HCT116 (cell line): ENCODE measurements at regions not wholly inside any gene's neighbourhood (a gene's known extent, or its start where the extent isn't known, plus 50 kb on each side); places are given as distances from the start of the nearest gene placed in this dataset.

Source experiments
- ATAC-seq: fragments of 200-7000 bp; cut with Tn5 transposase; 2 replicates; pipeline ENCODE4 v1.9.1; 2020; ENCODE audit warnings: mild to moderate bottlenecking, moderate library complexity
- BruUV-seq: library from RNA; stranded (reverse); fragments of 400-500 nt; replicated peaks from 2 replicates; lab custom pipeline; 2021; lab: Mats Ljungman, UMichigan
- CTCF ChIA-PET: fragments of 300-600 bp; sonication (Branson Sonifier 250); formaldehyde crosslinking; loops from one replicate; lab custom pipeline; 2021; ENCODE audit warnings: antibody characterized with exemption; lab: Charles Lee
- POLR2A ChIA-PET: fragments of 300-600, 350-600 bp; sonication (Branson Sonifier 250); formaldehyde crosslinking; loops from one replicate; lab custom pipeline; 2021; ENCODE audit warnings: antibody characterized with exemption; lab: Charles Lee
- RAD21 ChIA-PET, 2 experiments: fragments of 300-600 bp; sonication (Branson Sonifier 250); formaldehyde crosslinking; loops; one replicate each; lab custom pipeline; 2023; ENCODE audit warnings: low total read pairs in 2 of 2; ENCODE audit not compliant: uncharacterized antibody in 2 of 2, unreplicated experiment in 2 of 2, low non-redundant PET in 1 of 2; lab: Charles Lee
- DNase-seq: peaks from one replicate; pipeline ENCODE4 v3.0.0-alpha.2; 2010; ENCODE audit warnings: low read depth, low spot score
- H2AFZ ChIP-seq: fragments of 200-600 bp; shearing (Covaris generic), sonication (generic); 2 replicates; pipeline ENCODE4 v1.6.1; 2017; ENCODE audit warnings: low read depth, mixed run types, mixed read lengths, antibody characterized with exemption, low read length; ENCODE audit not compliant: poor library complexity, severe bottlenecking
- H3K27ac ChIP-seq: 2 replicates; pipeline ENCODE4 v1.5.1; 2012; ENCODE audit warnings: low read depth, low read length
- H3K27me3 ChIP-seq: fragments of 200-600 bp; sonication (generic); 2 replicates; pipeline ENCODE4 v1.6.1; 2016; ENCODE audit warnings: mixed run types, low read length, mixed read lengths; ENCODE audit not compliant: insufficient read depth
- H3K36me3 ChIP-seq, 2 experiments: fragments of 200-500 bp in 1 of 2; fragments of 200-600 bp in 1 of 2; sonication (Bioruptor generic) in 1 of 2; sonication (generic) in 1 of 2; 2 replicates each; pipeline versions ENCODE4 v1.5.1 to v1.6.1; 2014 to 2016; ENCODE audit warnings: low read length in 2 of 2, inconsistent platforms in 1 of 2, mixed read lengths in 1 of 2, mixed run types in 1 of 2; ENCODE audit not compliant: insufficient read depth in 2 of 2, control insufficient read depth in 1 of 2
- H3K4me1 ChIP-seq, 2 experiments: fragments of 200-600 bp in 1 of 2; sonication (generic) in 1 of 2; 2 replicates each; pipeline versions ENCODE4 v1.5.1 to v1.6.1; 2012 to 2017; ENCODE audit warnings: low read length in 2 of 2, inconsistent platforms in 1 of 2, mild to moderate bottlenecking in 1 of 2, mixed read lengths in 1 of 2, mixed run types in 1 of 2, moderate library complexity in 1 of 2; ENCODE audit not compliant: insufficient read depth in 2 of 2, control insufficient read depth in 1 of 2
- H3K4me2 ChIP-seq: fragments of 200-600 bp; sonication (generic); 2 replicates; pipeline ENCODE4 v1.6.1; 2017; ENCODE audit warnings: mixed run types, low read length, mixed read lengths
- H3K4me3 ChIP-seq, 2 experiments: fragments of 200-600 bp in 1 of 2; sonication (generic) in 1 of 2; replicated peaks in 1 of 2; 2 replicates each; pipeline ENCODE4 v1.5.1; 2011 to 2016; ENCODE audit warnings: low read length in 2 of 2, control low read depth in 1 of 2, low read depth in 1 of 2, mild to moderate bottlenecking in 1 of 2, mixed read lengths in 1 of 2, mixed run types in 1 of 2
- H3K79me2 ChIP-seq: fragments of 200-600 bp; sonication (generic); 2 replicates; pipeline ENCODE4 v1.6.1; 2017; ENCODE audit warnings: mild to moderate bottlenecking, mixed run types, low read length, moderate library complexity, mixed read lengths; ENCODE audit not compliant: insufficient read depth
- H3K9ac ChIP-seq: fragments of 200-600 bp; sonication (generic); 2 replicates; pipeline ENCODE4 v1.6.1; 2016; ENCODE audit warnings: low read length, mixed read lengths
- H3K9me2 ChIP-seq: fragments of 200-600 bp; sonication (generic), shearing (Covaris generic); 2 replicates; pipeline ENCODE4 v1.6.1; 2017; ENCODE audit warnings: mixed run types, mild to moderate bottlenecking, moderate library complexity; ENCODE audit not compliant: insufficient read depth
- H3K9me3 ChIP-seq, 2 experiments: fragments of 200-500 bp in 1 of 2; fragments of 200-600 bp in 1 of 2; sonication (Bioruptor generic) in 1 of 2; sonication (generic) in 1 of 2; 2 replicates each; pipeline ENCODE4 v1.6.1; 2014 to 2017; ENCODE audit warnings: low read length in 2 of 2, mixed read lengths in 2 of 2, inconsistent platforms in 1 of 2, low read depth in 1 of 2, mild to moderate bottlenecking in 1 of 2, mixed run types in 1 of 2, moderate library complexity in 1 of 2; ENCODE audit not compliant: control insufficient read depth in 1 of 2, insufficient read depth in 1 of 2
- H4K20me1 ChIP-seq: fragments of 200-600 bp; sonication (generic), shearing (Covaris generic); 2 replicates; pipeline ENCODE4 v1.6.1; 2017; ENCODE audit warnings: mixed run types, mild to moderate bottlenecking, moderate library complexity; ENCODE audit not compliant: insufficient read depth
- CEBPB ChIP-seq: IDR thresholded peaks from 2 replicates; pipeline ENCODE4 v1.6.1; 2012; ENCODE audit warnings: low read depth
- EGR1 ChIP-seq: IDR thresholded peaks from 2 replicates; pipeline ENCODE4 v1.6.1; 2012; ENCODE audit warnings: low read depth
- ELF1 ChIP-seq: IDR thresholded peaks from 2 replicates; pipeline ENCODE4 v1.6.1; 2012; ENCODE audit warnings: low read depth, borderline replicate concordance
- EZH2phosphoT487 ChIP-seq: fragments of 200-600 bp; IDR thresholded peaks from 2 replicates; pipeline ENCODE4 v1.6.1; 2018; ENCODE audit warnings: antibody characterized with exemption, borderline replicate concordance
- POLR2A ChIP-seq: IDR thresholded peaks from 2 replicates; pipeline ENCODE4 v1.7.0; 2011; ENCODE audit warnings: borderline replicate concordance; ENCODE audit not compliant: insufficient read depth, insufficient read length; ENCODE audit errors: extremely low read depth
- RAD21 ChIP-seq: IDR thresholded peaks from 2 replicates; pipeline ENCODE4 v1.6.1; 2012; ENCODE audit warnings: low read depth, mild to moderate bottlenecking
- SIN3A ChIP-seq: IDR thresholded peaks from 2 replicates; pipeline ENCODE4 v1.6.1; 2012; ENCODE audit warnings: low read depth
- SP1 ChIP-seq: IDR thresholded peaks from 2 replicates; pipeline ENCODE4 v1.6.1; 2012; ENCODE audit warnings: low read depth
- SRF ChIP-seq: IDR thresholded peaks from 2 replicates; pipeline ENCODE4 v1.6.1; 2012; ENCODE audit warnings: low read depth
- YY1 ChIP-seq: IDR thresholded peaks from 2 replicates; pipeline ENCODE4 v1.6.1; 2011; ENCODE audit warnings: low read length, low read depth, moderate library complexity, mild to moderate bottlenecking; ENCODE audit not compliant: insufficient replicate concordance; ENCODE audit errors: extremely low read depth
- ZFX ChIP-seq: fragments of 450-650 bp; IDR thresholded peaks from 2 replicates; pipeline ENCODE4 v1.6.1; 2017
- ZNF274 ChIP-seq: fragments of 200-500 bp; sonication (Bioruptor generic); IDR thresholded peaks from 2 replicates; pipeline ENCODE4 v1.6.1; 2014; ENCODE audit warnings: mild to moderate bottlenecking, low read depth, low read length, inconsistent platforms
- intact Hi-C: fragments of 100-400 bp; cut with micrococcal nuclease; formaldehyde crosslinking; loops from 2 replicates; pipeline ENCODE4 v1.10.0; 2022
- TF ChIP-seq, protein P1 (sequence below): IDR thresholded peaks from 2 replicates; pipeline ENCODE4 v1.6.1; 2012
- TF ChIP-seq, protein P2 (sequence below): IDR thresholded peaks from 2 replicates; pipeline ENCODE4 v1.6.1; 2012
- TF ChIP-seq, protein P3 (sequence below), 3 experiments: fragments of 200-600 bp in 1 of 3; sonication (generic) in 1 of 3; IDR thresholded peaks in 2 of 3; conservative IDR thresholded peaks in 1 of 3; 2 replicates each; pipeline ENCODE4 v1.5.1; 2012 to 2017; ENCODE audit warnings: low read depth in 2 of 3, low read length in 2 of 3, antibody characterized with exemption in 1 of 3, borderline replicate concordance in 1 of 3, control low read depth in 1 of 3, mild to moderate bottlenecking in 1 of 3, mixed read lengths in 1 of 3, mixed run types in 1 of 3, moderate library complexity in 1 of 3; ENCODE audit not compliant: insufficient read depth in 1 of 3

DNA sequence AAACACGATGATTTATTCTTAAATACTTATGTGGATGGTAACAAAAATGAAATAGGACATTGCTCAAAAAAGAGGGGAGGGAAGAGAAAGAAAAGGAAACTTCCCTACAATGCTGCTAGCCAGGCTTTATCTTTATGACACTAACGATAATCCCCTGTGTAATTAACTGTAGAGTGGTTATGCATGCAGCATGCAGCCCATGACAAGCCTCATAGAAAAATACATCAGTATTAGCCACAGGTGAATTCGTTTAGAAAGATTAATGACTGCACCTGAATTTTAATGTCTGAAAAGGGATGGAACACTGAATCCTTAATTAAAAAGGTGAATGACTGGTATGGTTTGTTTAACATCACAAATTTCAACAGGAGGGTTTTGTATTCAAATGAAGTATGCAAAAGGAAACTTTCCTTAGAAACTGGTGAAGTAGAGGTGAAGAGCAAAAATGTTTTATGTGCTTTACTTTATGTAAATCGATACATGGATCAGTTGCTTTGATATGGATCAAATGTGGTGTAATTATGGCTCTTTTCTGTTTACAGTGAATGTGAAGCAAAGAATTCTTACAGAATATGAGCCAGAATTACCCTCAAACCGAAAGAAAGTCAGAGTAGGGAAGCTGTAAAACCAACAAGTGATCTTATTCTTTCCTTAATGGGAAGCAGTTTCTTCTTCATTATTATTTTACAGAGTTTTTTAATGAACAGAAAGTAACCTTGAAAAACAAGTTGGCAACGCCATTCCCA, 569.6 kb upstream of the ADGRL2 start:
- no peak for TF ChIP-seq RAD21
- no peak for TF ChIP-seq EZH2phosphoT487
- TF ChIP-seq, protein P1, sequence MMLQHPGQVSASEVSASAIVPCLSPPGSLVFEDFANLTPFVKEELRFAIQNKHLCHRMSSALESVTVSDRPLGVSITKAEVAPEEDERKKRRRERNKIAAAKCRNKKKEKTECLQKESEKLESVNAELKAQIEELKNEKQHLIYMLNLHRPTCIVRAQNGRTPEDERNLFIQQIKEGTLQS = no peak
- TF ChIP-seq, protein P2, sequence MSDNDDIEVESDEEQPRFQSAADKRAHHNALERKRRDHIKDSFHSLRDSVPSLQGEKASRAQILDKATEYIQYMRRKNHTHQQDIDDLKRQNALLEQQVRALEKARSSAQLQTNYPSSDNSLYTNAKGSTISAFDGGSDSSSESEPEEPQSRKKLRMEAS = no peak
- TF ChIP-seq ELF1 = no peak
- TF ChIP-seq SRF = no peak

DNA sequence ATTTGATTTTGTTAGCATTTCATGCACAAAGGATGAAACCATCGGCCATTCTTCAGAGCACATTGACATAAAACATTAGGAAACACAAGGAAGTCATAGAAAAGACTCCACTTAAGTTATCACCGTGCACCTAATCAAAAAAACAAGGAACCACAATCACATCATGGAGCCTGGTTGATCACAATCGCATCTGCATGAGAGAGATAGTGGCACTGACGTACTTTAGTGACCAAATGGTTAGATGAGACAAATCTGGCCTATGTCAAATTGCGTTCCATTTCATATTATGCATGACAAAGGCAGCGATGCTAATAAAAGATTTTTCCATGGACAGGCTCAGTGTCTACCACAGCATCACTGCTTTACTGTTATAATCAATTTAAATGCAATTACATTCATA, 571.8 kb upstream of the ADGRL2 start:
- intact Hi-C loops = loop anchor here (10.0 kb wide), 1 partner anchor 434 kb away; no protein-coding TSS in a partner anchor
- Histone ChIP-seq H4K20me1 (no peaks in the 10 kb centered on the region), H3K4me2 (no peak overlapping the region), H3K4me3 (no peak overlapping the region), H3K27ac (no peak overlapping the region), H3K9me3 (peaks cover 0 to 5% of the 10 kb centered on the region in 2 experiments; a peak in 1 of 4 replicates), H3K4me1 (no peaks in the 10 kb centered on the region), H2AFZ (no peak overlapping the region), H3K36me3 (no peaks in the 10 kb centered on the region), H3K79me2 (no peaks in the 10 kb centered on the region), H3K27me3 (no peaks in the 10 kb centered on the region), H3K9me2 (no peaks in the 10 kb centered on the region), H3K9ac (no peak overlapping the region)
- ATAC-seq (no peak), DNase-seq (no peak)
- ChIA-PET POLR2A (no interaction called here), RAD21 (no interaction called here), CTCF (no interaction called here)
- no TSS peak for BruUV-seq
- TF ChIP-seq POLR2A = no peak
- no peak for TF ChIP-seq CEBPB
- TF ChIP-seq, protein P1 = no peak
- no peak for TF ChIP-seq ZFX
- TF ChIP-seq, protein P2 = no peak
- no peak for TF ChIP-seq EGR1
- no peak for TF ChIP-seq ZNF274
- no peak for TF ChIP-seq SP1
- no peak for TF ChIP-seq EZH2phosphoT487
- no peak for TF ChIP-seq YY1
- no peak for TF ChIP-seq SIN3A
- TF ChIP-seq, protein P3, sequence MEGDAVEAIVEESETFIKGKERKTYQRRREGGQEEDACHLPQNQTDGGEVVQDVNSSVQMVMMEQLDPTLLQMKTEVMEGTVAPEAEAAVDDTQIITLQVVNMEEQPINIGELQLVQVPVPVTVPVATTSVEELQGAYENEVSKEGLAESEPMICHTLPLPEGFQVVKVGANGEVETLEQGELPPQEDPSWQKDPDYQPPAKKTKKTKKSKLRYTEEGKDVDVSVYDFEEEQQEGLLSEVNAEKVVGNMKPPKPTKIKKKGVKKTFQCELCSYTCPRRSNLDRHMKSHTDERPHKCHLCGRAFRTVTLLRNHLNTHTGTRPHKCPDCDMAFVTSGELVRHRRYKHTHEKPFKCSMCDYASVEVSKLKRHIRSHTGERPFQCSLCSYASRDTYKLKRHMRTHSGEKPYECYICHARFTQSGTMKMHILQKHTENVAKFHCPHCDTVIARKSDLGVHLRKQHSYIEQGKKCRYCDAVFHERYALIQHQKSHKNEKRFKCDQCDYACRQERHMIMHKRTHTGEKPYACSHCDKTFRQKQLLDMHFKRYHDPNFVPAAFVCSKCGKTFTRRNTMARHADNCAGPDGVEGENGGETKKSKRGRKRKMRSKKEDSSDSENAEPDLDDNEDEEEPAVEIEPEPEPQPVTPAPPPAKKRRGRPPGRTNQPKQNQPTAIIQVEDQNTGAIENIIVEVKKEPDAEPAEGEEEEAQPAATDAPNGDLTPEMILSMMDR (IDR thresholded peaks at IDR 0.05 in 2 of 3, conservative IDR thresholded peaks at IDR 0.05 in 1 of 3; ENCODE audit: borderline replicate concordance in 1 of 3, insufficient read depth in 1 of 3, low read depth in 2 of 3, low read length in 2 of 3) = no peak

More for the DNA sequence above, 569.6 kb upstream of the ADGRL2 start:
- H3K27ac ChIP-seq = no peak overlapping the region
- no peaks in the 10 kb centered on the region for H3K9me2 ChIP-seq
- no peak overlapping the region for H3K4me2 ChIP-seq
- BruUV-seq = no TSS peak
- H3K4me3 ChIP-seq = no peak overlapping the region
- ATAC-seq (no peak), DNase-seq (no peak)
- no peaks in the 10 kb centered on the region for H3K4me1 ChIP-seq
- no peaks in the 10 kb centered on the region for H3K36me3 ChIP-seq
- CTCF ChIA-PET = no interaction called here
- no peaks in the 10 kb centered on the region for H3K79me2 ChIP-seq
- no peak overlapping the region for H3K9ac ChIP-seq
- RAD21 ChIA-PET = no interaction called here
- H3K9me3 ChIP-seq = peaks cover 0 to 5% of the 10 kb centered on the region in 2 experiments; a peak in 1 of 4 replicates
- no peak overlapping the region for H2AFZ ChIP-seq
- POLR2A ChIA-PET = no interaction called here
- no peaks in the 10 kb centered on the region for H3K27me3 ChIP-seq
- no peaks in the 10 kb centered on the region for H4K20me1 ChIP-seq
- intact Hi-C loops = no loop called here
